ENCODE measurements at regions not wholly inside any gene's neighbourhood (a gene's known extent, or its start where the extent isn't known, plus 50 kb on each side); places are given as distances from the start of the nearest gene placed in this dataset.

- H3K4me3 Mint-ChIP-seq (ENCODE audit: low read depth): no peak overlapping the region
- peaks cover under 1% of the 10 kb centered on the region for H3K4me1 Mint-ChIP-seq (ENCODE audit: low read depth)
- H3K27ac Mint-ChIP-seq: no peak overlapping the region
- DNase-seq (ENCODE audit: low spot score, unreplicated experiment): no peak
- no peaks in the 10 kb centered on the region for H3K9me3 Mint-ChIP-seq (ENCODE audit: low read depth)
- H3K36me3 Mint-ChIP-seq (ENCODE audit: insufficient read depth): no peaks in the 10 kb centered on the region
- H3K27me3 Mint-ChIP-seq: no peaks in the 10 kb centered on the region
- no peak for TF ChIP-seq CTCF (IDR thresholded peaks at IDR 0.05; ENCODE audit: unreplicated experiment)
Measured at GRCh38 chr3:34863485-34863884, 775.8 kb upstream of the ARPP21 start.

GRCh38 chr3:34864011-34864410 is 775.3 kb upstream of the ARPP21 start:
- Mint-ChIP-seq H3K4me1 (ENCODE audit: low read depth) (no peaks in the 10 kb centered on the region), H3K4me3 (ENCODE audit: low read depth) (no peak overlapping the region), H3K27ac (no peak overlapping the region), H3K36me3 (ENCODE audit: insufficient read depth) (no peaks in the 10 kb centered on the region), H3K9me3 (ENCODE audit: low read depth) (no peaks in the 10 kb centered on the region), H3K27me3 (no peaks in the 10 kb centered on the region)
- no peak for TF ChIP-seq CTCF (IDR thresholded peaks at IDR 0.05; ENCODE audit: unreplicated experiment)
- no peak for DNase-seq (ENCODE audit: low spot score, unreplicated experiment)

GRCh38 chr3:34865346-34865745 is 774.0 kb upstream of the ARPP21 start:
- no peak for TF ChIP-seq CTCF (IDR thresholded peaks at IDR 0.05; ENCODE audit: unreplicated experiment)
- Mint-ChIP-seq H3K27me3 (no peaks in the 10 kb centered on the region), H3K9me3 (ENCODE audit: low read depth) (no peaks in the 10 kb centered on the region), H3K4me3 (ENCODE audit: low read depth) (no peak overlapping the region), H3K36me3 (ENCODE audit: insufficient read depth) (no peaks in the 10 kb centered on the region), H3K4me1 (ENCODE audit: low read depth) (no peaks in the 10 kb centered on the region), H3K27ac (no peak overlapping the region)
- DNase-seq (ENCODE audit: low spot score, unreplicated experiment): no peak

GRCh38 chr3:34868935-34869334 is 770.4 kb upstream of the ARPP21 start:
- Mint-ChIP-seq H3K36me3 (ENCODE audit: insufficient read depth) (no peaks in the 10 kb centered on the region), H3K27ac (no peak overlapping the region)

GRCh38 chr3:34869696-34870095 is 769.6 kb upstream of the ARPP21 start:
- H3K27ac Mint-ChIP-seq: no peak overlapping the region
- H3K36me3 Mint-ChIP-seq (ENCODE audit: insufficient read depth): no peaks in the 10 kb centered on the region
- no peaks in the 10 kb centered on the region for H3K9me3 Mint-ChIP-seq (ENCODE audit: low read depth)
- no peaks in the 10 kb centered on the region for H3K27me3 Mint-ChIP-seq
- TF ChIP-seq CTCF (IDR thresholded peaks at IDR 0.05; ENCODE audit: unreplicated experiment): no peak
- no peak for DNase-seq (ENCODE audit: low spot score, unreplicated experiment)
- no peak overlapping the region for H3K4me3 Mint-ChIP-seq (ENCODE audit: low read depth)
- H3K4me1 Mint-ChIP-seq (ENCODE audit: low read depth): no peaks in the 10 kb centered on the region

More at GRCh38 chr3:34868935-34869334, 770.4 kb upstream of the ARPP21 start:
- DNase-seq (ENCODE audit: low spot score, unreplicated experiment): no peak
- no peak for TF ChIP-seq CTCF (IDR thresholded peaks at IDR 0.05; ENCODE audit: unreplicated experiment)
- Mint-ChIP-seq H3K4me3 (ENCODE audit: low read depth) (no peak overlapping the region), H3K9me3 (ENCODE audit: low read depth) (no peaks in the 10 kb centered on the region), H3K4me1 (ENCODE audit: low read depth) (no peaks in the 10 kb centered on the region), H3K27me3 (no peaks in the 10 kb centered on the region)
